Nephron (organoid): ENCODE measurements at regions not wholly inside any gene's neighbourhood (a gene's known extent, or its start where the extent isn't known, plus 50 kb on each side); places are given as distances from the start of the nearest gene placed in this dataset.
"Not testable (repeated sequence)": the region's sequence is repeated elsewhere in the genome, so short reads cannot be mapped to it uniquely, and the experiment has no call there.

Experiments used
- H3K27ac Mint-ChIP-seq, 3 experiments: 2 replicates each; pipeline ENCODE4 v1.8.0; 2020; ENCODE audit warnings: mixed read lengths in 3 of 3, mild to moderate bottlenecking in 2 of 3, moderate library complexity in 1 of 3
- H3K27me3 Mint-ChIP-seq: 2 replicates; pipeline ENCODE4 v1.8.0; 2021; ENCODE audit warnings: low read depth, mild to moderate bottlenecking, moderate library complexity, mixed read lengths
- H3K36me3 Mint-ChIP-seq: 2 replicates; pipeline ENCODE4 v1.8.0; 2020; ENCODE audit warnings: low read depth, mixed read lengths
- H3K4me1 Mint-ChIP-seq: 2 replicates; pipeline ENCODE4 v1.8.0; 2020; ENCODE audit warnings: mixed read lengths
- H3K4me3 Mint-ChIP-seq, 3 experiments: 2 replicates each; pipeline ENCODE4 v1.8.0; 2020; ENCODE audit warnings: mild to moderate bottlenecking in 3 of 3, mixed read lengths in 3 of 3, moderate library complexity in 2 of 3
- H3K9me3 Mint-ChIP-seq: 2 replicates; pipeline ENCODE4 v1.8.0; 2020; ENCODE audit warnings: mixed read lengths
- CTCF ChIP-seq, 3 experiments: fragments of 200-600 bp; sonication (generic); IDR thresholded peaks; one replicate each; pipeline ENCODE4 v1.5.0; 2021; ENCODE audit warnings: antibody characterized with exemption in 3 of 3; ENCODE audit not compliant: unreplicated experiment in 3 of 3

DNA sequence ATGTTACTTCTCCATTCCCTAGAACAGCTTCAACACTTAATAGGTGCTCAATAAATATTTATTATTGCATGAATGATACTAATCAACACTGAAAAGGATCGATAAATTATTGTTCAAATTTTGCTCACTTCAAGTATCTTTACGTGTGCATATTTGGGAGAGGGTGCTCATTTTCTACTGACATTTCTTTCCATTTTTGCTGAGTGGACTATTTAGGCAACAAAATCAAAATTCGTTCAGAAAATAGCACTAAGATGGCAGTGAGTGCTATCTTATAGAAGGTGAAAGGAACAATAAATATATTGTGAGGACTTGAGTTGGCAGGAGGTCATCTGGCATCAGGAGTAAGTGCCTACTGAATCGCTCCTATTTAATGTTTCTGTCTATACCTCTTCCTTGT is 501.9 kb upstream of the IRAK1BP1 start:
- Mint-ChIP-seq H3K9me3 (no peaks in the 10 kb centered on the region), H3K4me1 (no peaks in the 10 kb centered on the region), H3K4me3 (no peak overlapping the region), H3K27me3 (no peaks in the 10 kb centered on the region), H3K27ac (no peak overlapping the region), H3K36me3 (no peaks in the 10 kb centered on the region)
- no peak for TF ChIP-seq CTCF (IDR thresholded peaks at IDR 0.05; ENCODE audit: unreplicated experiment in 3 of 3)

DNA sequence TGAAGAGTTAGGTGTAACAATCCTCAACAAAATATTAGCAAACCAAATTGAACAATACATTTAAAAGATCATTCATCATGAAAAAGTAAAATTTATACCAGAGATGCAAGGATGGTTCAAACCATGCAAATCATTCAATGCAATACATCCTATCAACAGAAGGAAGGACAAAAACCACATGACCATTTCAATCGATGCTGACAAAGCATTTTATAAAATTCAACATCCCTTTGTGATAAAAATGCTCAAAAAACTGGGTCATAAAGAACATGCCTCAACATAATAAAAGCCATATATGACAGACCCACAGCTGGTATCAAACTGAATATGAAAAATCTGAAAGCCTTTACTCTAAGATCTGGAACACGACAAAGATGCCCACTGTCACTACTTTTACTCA is 490.3 kb upstream of the IRAK1BP1 start:
- H3K4me3 Mint-ChIP-seq: no peak overlapping the region
- H3K9me3 Mint-ChIP-seq: peaks cover 11% of the 10 kb centered on the region
- no peaks in the 10 kb centered on the region for H3K27me3 Mint-ChIP-seq
- TF ChIP-seq CTCF (IDR thresholded peaks at IDR 0.05; ENCODE audit: unreplicated experiment in 3 of 3): no peak
- H3K4me1 Mint-ChIP-seq: no peaks in the 10 kb centered on the region
- no peak overlapping the region for H3K27ac Mint-ChIP-seq
- no peaks in the 10 kb centered on the region for H3K36me3 Mint-ChIP-seq

- H3K4me3 Mint-ChIP-seq: no peak overlapping the region
- peaks cover 8% of the 10 kb centered on the region for H3K9me3 Mint-ChIP-seq
- no peaks in the 10 kb centered on the region for H3K4me1 Mint-ChIP-seq
- no peaks in the 10 kb centered on the region for H3K36me3 Mint-ChIP-seq
- no peaks in the 10 kb centered on the region for H3K27me3 Mint-ChIP-seq
- no peak for TF ChIP-seq CTCF (IDR thresholded peaks at IDR 0.05; ENCODE audit: unreplicated experiment in 3 of 3)
- H3K27ac Mint-ChIP-seq: no peak overlapping the region
Measured at GRCh38 chr6:78379982-78380381, 487.4 kb upstream of the IRAK1BP1 start.

GRCh38 chr6:78380541-78380940 is 486.8 kb upstream of the IRAK1BP1 start:
- H3K9me3 Mint-ChIP-seq: peaks cover 12% of the 10 kb centered on the region
- no peak for TF ChIP-seq CTCF (IDR thresholded peaks at IDR 0.05; ENCODE audit: unreplicated experiment in 3 of 3)

GRCh38 chr6:78383968-78384367 is 483.4 kb upstream of the IRAK1BP1 start:
- H3K27ac Mint-ChIP-seq: no peak overlapping the region
- peaks cover 11% of the 10 kb centered on the region for H3K9me3 Mint-ChIP-seq

More at GRCh38 chr6:78380541-78380940, 486.8 kb upstream of the IRAK1BP1 start:
- H3K4me1 Mint-ChIP-seq: no peaks in the 10 kb centered on the region
- H3K36me3 Mint-ChIP-seq: no peaks in the 10 kb centered on the region
- no peaks in the 10 kb centered on the region for H3K27me3 Mint-ChIP-seq
- no peak overlapping the region for H3K4me3 Mint-ChIP-seq
- no peak overlapping the region for H3K27ac Mint-ChIP-seq

GRCh38 chr6:78386854-78387253 is 480.5 kb upstream of the IRAK1BP1 start:
- H3K4me3 Mint-ChIP-seq, H3K27ac Mint-ChIP-seq, H3K4me1 Mint-ChIP-seq, H3K36me3 Mint-ChIP-seq, H3K27me3 Mint-ChIP-seq: not testable (repeated sequence)
- peaks cover 13% of the 10 kb centered on the region for H3K9me3 Mint-ChIP-seq

More at GRCh38 chr6:78383968-78384367, 483.4 kb upstream of the IRAK1BP1 start:
- no peaks in the 10 kb centered on the region for H3K27me3 Mint-ChIP-seq
- no peak overlapping the region for H3K4me3 Mint-ChIP-seq
- H3K4me1 Mint-ChIP-seq: no peaks in the 10 kb centered on the region
- no peak for TF ChIP-seq CTCF (IDR thresholded peaks at IDR 0.05; ENCODE audit: unreplicated experiment in 3 of 3)
- no peaks in the 10 kb centered on the region for H3K36me3 Mint-ChIP-seq
